ENCODE measurements at regions not wholly inside any gene's neighbourhood (a gene's known extent, or its start where the extent isn't known, plus 50 kb on each side); places are given as distances from the start of the nearest gene placed in this dataset.
"Not testable (repeated sequence)": the region's sequence is repeated elsewhere in the genome, so short reads cannot be mapped to it uniquely, and the experiment has no call there.

DNA sequence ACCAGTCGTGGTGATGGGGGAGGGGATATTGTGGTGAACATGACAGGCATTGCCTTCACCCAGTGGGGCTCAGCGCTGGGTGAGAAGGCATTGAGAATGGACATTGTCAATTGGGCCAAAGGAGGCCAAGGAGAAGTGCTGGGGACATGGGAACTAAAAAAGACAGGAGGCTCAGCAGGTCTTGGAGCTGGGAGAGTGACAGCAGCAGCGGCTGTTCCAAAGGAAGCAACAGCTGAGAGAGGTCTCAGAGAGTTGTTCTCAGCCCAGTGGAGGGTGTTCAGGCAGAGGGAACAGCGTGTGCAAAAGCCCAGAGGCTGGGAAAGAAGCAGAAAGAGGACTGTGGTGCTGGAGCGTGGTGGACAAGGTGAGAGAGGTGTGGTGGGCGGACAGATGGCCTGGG is 56.6 kb upstream of the ASNS start:
- H3K27ac Mint-ChIP-seq (ENCODE audit: unreplicated experiment); H3K9me3 Mint-ChIP-seq (ENCODE audit: low read depth, unreplicated experiment); CTCF ChIA-PET; DNase-seq; H3K36me3 Mint-ChIP-seq (ENCODE audit: insufficient read depth, unreplicated experiment); intact Hi-C loops (cut with micrococcal nuclease; ENCODE audit: unreplicated experiment); BruUV-seq (replicated peaks); H3K4me1 Mint-ChIP-seq (ENCODE audit: low read depth, unreplicated experiment); H3K4me3 Mint-ChIP-seq (ENCODE audit: low read depth, unreplicated experiment): not testable (repeated sequence)
- H3K27me3 Mint-ChIP-seq (ENCODE audit: unreplicated experiment) = peaks cover 45% of the 10 kb centered on the region

DNA sequence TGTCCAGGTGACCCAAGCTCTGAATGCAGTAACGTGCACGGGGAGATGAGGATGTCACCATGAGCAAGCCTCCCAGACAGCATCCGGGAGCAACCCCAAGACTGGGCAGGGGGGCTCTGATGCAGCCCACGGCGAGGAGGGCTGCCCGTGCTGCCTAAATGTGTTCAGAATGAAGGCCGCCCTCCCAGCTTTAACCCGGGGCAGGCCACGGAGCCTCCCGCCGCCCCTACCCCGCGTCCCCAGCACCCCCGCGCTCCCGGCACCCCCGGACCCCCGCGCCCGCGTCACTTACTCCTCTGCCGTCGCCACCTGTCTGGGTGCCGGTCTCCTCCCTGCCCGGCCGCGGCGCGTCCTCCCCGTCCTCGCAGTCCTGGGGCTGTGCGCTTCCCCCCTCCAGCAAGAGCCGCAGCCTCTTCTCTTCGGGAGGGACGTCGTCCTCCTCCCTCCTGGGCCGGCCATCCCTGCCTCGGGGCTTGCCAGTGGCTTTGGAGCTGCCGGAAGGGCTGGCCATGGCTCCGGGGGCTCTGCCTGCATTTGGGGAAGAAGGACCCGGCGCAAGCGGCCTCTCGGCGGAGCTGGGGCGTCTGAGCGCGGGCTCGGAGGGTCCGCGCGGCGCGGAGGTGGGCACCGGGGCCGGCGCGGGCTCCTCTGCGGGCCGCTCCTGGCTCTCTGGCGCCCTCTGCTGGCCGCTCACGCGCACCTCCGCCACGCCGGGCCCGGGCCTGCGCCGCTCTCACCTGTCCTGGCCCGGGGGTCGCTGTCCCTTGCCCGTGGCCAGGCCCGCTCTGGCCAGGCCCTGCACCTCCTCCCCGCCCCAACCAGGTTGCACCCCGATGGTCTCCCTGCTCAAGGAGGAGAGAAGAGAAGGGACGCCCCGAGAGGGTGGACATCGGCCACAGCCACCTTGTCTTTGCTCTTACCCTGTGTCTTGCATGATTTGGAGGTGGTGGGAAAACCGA is 55.9 kb upstream of the ASNS start:
- BruUV-seq (replicated peaks); H3K9me3 Mint-ChIP-seq (ENCODE audit: low read depth, unreplicated experiment); intact Hi-C loops (cut with micrococcal nuclease; ENCODE audit: unreplicated experiment); H3K27ac Mint-ChIP-seq (ENCODE audit: unreplicated experiment); H3K36me3 Mint-ChIP-seq (ENCODE audit: insufficient read depth, unreplicated experiment); CTCF ChIA-PET; H3K4me1 Mint-ChIP-seq (ENCODE audit: low read depth, unreplicated experiment): not testable (repeated sequence)
- TF ChIP-seq CTCF (IDR thresholded peaks at IDR 0.05; ENCODE audit: unreplicated experiment) = peak; percentile 73
- peak; percentile 73 for DNase-seq
- H3K4me3 Mint-ChIP-seq (ENCODE audit: low read depth, unreplicated experiment) = peak overlapping the region; percentile 54
- H3K27me3 Mint-ChIP-seq (ENCODE audit: unreplicated experiment) = peaks cover 37% of the 10 kb centered on the region

Measured in Calu3 (cell line).